ENCODE measurements at regions not wholly inside any gene's neighbourhood (a gene's known extent, or its start where the extent isn't known, plus 50 kb on each side); places are given as distances from the start of the nearest gene placed in this dataset.

DNA sequence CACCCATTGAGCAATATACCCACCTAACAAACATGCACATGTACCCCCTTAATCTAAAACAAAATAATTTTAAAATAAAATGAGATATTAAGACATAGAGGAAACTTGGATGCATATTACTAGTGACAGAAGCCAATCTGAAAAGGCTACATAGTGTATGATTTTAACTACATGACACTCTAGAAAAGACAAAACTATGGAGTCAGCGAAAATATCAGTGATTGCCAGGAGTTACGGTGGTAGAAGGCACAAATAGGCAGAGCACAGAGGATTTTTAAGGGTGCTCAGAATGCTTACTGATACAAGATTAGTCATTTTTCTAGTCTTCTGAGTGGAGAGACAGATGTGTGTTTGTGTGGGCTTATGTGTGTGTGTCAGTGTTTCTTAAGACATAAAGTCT is 656.6 kb downstream of the NR4A2 start:
- no peak for FAIRE-seq

More for the DNA sequence above, 656.6 kb downstream of the NR4A2 start:
- no peak overlapping the region for H2AFZ ChIP-seq (ENCODE audit: low read depth, low read length)
- in situ Hi-C loops (cut with MboI): no loop called here
- ChIA-PET CTCF (ENCODE audit: low intra/inter-chr PET ratio) (no interaction called here), POLR2A (no interaction called here)
- DNase-seq (ENCODE audit: extremely low read depth in 1 of 4, low spot score in 3 of 4) (no peak), ATAC-seq (no peak)
- H3K27ac ChIP-seq (ENCODE audit: extremely low read depth, low read depth, low read length): no peak overlapping the region
- H3K36me3 ChIP-seq (ENCODE audit: control insufficient read depth, insufficient read depth, low read length): no peaks in the 10 kb centered on the region
- intact Hi-C loops (cut with micrococcal nuclease): no loop called here
- no peak overlapping the region for H3K9ac ChIP-seq (ENCODE audit: insufficient read depth in 1 of 2, low read depth in 2 of 2, low read length in 2 of 2)
- no TSS peak for BruUV-seq (replicated peaks)
- TF ChIP-seq SNRNP70 (optimal IDR thresholded peaks at IDR 0.05; ENCODE audit: low read depth, low read length): no peak
- no peak for TF ChIP-seq PYGO2 (tag; IDR thresholded peaks at IDR 0.05)
- no peak for TF ChIP-seq JUNB (CRISPR knock-in tag; conservative IDR thresholded peaks at IDR 0.05)
- TF ChIP-seq MCM7 (IDR thresholded peaks at IDR 0.05): no peak
- TF ChIP-seq, protein P1, sequence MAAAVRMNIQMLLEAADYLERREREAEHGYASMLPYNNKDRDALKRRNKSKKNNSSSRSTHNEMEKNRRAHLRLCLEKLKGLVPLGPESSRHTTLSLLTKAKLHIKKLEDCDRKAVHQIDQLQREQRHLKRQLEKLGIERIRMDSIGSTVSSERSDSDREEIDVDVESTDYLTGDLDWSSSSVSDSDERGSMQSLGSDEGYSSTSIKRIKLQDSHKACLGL (CRISPR knock-in tag; IDR thresholded peaks at IDR 0.05; ENCODE audit: borderline replicate concordance, poor library complexity, severe bottlenecking): no peak
- no peak for TF ChIP-seq BDP1 (IDR thresholded peaks at IDR 0.05; ENCODE audit: insufficient read depth, insufficient read length)
- no peak for TF ChIP-seq FOXJ3 (CRISPR knock-in tag; IDR thresholded peaks at IDR 0.05)
- TF ChIP-seq, protein P2, sequence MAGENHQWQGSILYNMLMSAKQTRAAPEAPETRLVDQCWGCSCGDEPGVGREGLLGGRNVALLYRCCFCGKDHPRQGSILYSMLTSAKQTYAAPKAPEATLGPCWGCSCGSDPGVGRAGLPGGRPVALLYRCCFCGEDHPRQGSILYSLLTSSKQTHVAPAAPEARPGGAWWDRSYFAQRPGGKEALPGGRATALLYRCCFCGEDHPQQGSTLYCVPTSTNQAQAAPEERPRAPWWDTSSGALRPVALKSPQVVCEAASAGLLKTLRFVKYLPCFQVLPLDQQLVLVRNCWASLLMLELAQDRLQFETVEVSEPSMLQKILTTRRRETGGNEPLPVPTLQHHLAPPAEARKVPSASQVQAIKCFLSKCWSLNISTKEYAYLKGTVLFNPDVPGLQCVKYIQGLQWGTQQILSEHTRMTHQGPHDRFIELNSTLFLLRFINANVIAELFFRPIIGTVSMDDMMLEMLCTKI (IDR thresholded peaks at IDR 0.05; ENCODE audit: partially characterized antibody): no peak
- TF ChIP-seq TAF7 (tag; IDR thresholded peaks at IDR 0.05): no peak
- TF ChIP-seq ZNF699 (CRISPR knock-in tag; IDR thresholded peaks at IDR 0.05; ENCODE audit: insufficient replicate concordance): no peak
- TF ChIP-seq C11orf30 (IDR thresholded peaks at IDR 0.05; ENCODE audit: low read depth): 0 out of 2 replicates have a peak, but pooled peaks have one; percentile 30
- TF ChIP-seq MAFG (tag; conservative IDR thresholded peaks at IDR 0.05): peak; percentile 15; the same call in 1 of the 2 replicates
- peak; percentile 51; the same call in 1 of the 2 replicates for TF ChIP-seq ZNF316 (IDR thresholded peaks at IDR 0.05)
- no peak for TF ChIP-seq ZC3H4 (CRISPR knock-in tag; IDR thresholded peaks at IDR 0.05; ENCODE audit: borderline replicate concordance)
- no peak for TF ChIP-seq MYNN (IDR thresholded peaks at IDR 0.05)
- TF ChIP-seq MYNN (CRISPR knock-in tag; IDR thresholded peaks at IDR 0.05): no peak
- TF ChIP-seq ZNF639 (CRISPR knock-in tag; conservative IDR thresholded peaks at IDR 0.05 in 1 of 2, IDR thresholded peaks at IDR 0.05 in 1 of 2): no peak
- no peak for TF ChIP-seq PRMT5 (CRISPR knock-in tag; IDR thresholded peaks at IDR 0.05)
- TF ChIP-seq XRCC3 (IDR thresholded peaks at IDR 0.05): no peak
- no peak for TF ChIP-seq ZNF165 (CRISPR knock-in tag; IDR thresholded peaks at IDR 0.05; ENCODE audit: borderline replicate concordance)
- TF ChIP-seq DMBX1 (CRISPR knock-in tag; IDR thresholded peaks at IDR 0.05; ENCODE audit: borderline replicate concordance): no peak
- no peak for TF ChIP-seq ZC3H8 (IDR thresholded peaks at IDR 0.05)
- no peaks in the 10 kb centered on the region for H3K4me1 ChIP-seq (replicated peaks in 1 of 2; ENCODE audit: control insufficient read depth in 2 of 2, insufficient read depth in 2 of 2, low read length in 2 of 2)
- no peak overlapping the region for H3K4me3 ChIP-seq
- no peaks in the 10 kb centered on the region; the same call in 1 of the 2 replicates for H3K9me3 ChIP-seq (replicated peaks; ENCODE audit: control insufficient read depth, insufficient read depth, low read depth, low read length)
- WGBS (ENCODE audit: insufficient coverage, low coverage, missing lambda C conversion rate): 10% methylated on average over 2 of the region's 2 CpGs
- no peak overlapping the region for H3K4me2 ChIP-seq (ENCODE audit: insufficient read depth, low read length)
- H3K27me3 ChIP-seq (ENCODE audit: control insufficient read depth in 2 of 2, insufficient read depth in 2 of 2, low read length in 2 of 2): no peaks in the 10 kb centered on the region
- no peaks in the 10 kb centered on the region for H3K9me1 ChIP-seq (ENCODE audit: control insufficient read depth, insufficient read depth, low read length)
- no peaks in the 10 kb centered on the region for H4K20me1 ChIP-seq (replicated peaks; ENCODE audit: control insufficient read depth, insufficient read depth, low read length)
- H3K79me2 ChIP-seq (ENCODE audit: control insufficient read depth, insufficient read depth, low read length): no peaks in the 10 kb centered on the region

All from K562 (cell line).